ENCODE measurements at regions not wholly inside any gene's neighbourhood (a gene's known extent, or its start where the extent isn't known, plus 50 kb on each side); places are given as distances from the start of the nearest gene placed in this dataset.

DNA sequence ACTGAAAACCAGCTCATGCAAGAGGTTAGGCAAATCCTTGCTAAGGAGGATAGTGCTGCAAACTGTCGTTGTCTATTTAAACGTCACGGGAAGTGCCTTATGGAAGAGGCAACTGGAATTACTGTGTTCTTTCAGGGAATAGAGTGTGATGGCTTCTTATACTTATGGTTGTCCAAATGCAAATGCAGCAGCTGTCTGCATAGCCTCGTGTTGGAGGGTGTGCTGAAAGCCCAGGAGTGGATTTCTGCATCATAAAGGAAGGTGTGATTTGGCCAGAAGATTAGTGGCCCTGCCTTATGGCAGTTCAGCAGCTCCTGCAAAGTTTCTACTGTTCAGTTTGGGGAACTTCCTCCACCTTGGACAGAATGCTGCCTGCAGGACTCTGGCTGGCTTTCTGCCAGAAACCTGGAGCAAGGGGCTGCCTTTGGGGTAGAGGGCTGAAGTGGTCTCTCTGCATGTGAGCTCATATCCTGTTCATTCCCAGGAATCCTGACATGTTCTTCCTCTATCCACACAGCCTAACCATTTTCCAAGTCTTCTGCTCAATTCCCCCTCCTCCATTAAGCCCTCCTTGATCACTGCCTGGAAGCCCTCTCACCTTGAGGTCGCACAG, 321.2 kb upstream of the CXCR4 start:
- no TSS peak for BruUV-seq (replicated peaks)
- TF ChIP-seq, protein P1, sequence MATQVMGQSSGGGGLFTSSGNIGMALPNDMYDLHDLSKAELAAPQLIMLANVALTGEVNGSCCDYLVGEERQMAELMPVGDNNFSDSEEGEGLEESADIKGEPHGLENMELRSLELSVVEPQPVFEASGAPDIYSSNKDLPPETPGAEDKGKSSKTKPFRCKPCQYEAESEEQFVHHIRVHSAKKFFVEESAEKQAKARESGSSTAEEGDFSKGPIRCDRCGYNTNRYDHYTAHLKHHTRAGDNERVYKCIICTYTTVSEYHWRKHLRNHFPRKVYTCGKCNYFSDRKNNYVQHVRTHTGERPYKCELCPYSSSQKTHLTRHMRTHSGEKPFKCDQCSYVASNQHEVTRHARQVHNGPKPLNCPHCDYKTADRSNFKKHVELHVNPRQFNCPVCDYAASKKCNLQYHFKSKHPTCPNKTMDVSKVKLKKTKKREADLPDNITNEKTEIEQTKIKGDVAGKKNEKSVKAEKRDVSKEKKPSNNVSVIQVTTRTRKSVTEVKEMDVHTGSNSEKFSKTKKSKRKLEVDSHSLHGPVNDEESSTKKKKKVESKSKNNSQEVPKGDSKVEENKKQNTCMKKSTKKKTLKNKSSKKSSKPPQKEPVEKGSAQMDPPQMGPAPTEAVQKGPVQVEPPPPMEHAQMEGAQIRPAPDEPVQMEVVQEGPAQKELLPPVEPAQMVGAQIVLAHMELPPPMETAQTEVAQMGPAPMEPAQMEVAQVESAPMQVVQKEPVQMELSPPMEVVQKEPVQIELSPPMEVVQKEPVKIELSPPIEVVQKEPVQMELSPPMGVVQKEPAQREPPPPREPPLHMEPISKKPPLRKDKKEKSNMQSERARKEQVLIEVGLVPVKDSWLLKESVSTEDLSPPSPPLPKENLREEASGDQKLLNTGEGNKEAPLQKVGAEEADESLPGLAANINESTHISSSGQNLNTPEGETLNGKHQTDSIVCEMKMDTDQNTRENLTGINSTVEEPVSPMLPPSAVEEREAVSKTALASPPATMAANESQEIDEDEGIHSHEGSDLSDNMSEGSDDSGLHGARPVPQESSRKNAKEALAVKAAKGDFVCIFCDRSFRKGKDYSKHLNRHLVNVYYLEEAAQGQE (IDR thresholded peaks at IDR 0.05; ENCODE audit: insufficient read depth in 1 of 2, low read depth in 2 of 2, low read length in 1 of 2) = no peak
- TF ChIP-seq POLR2AphosphoS5 (IDR thresholded peaks at IDR 0.05; ENCODE audit: low read depth, low read length) = no peak
- no peak for TF ChIP-seq SIN3A (IDR thresholded peaks at IDR 0.05; ENCODE audit: borderline replicate concordance, insufficient read depth, low read depth, low read length)
- TF ChIP-seq TCF7L2 (IDR thresholded peaks at IDR 0.05; ENCODE audit: low read depth, low read length) = no peak
- TF ChIP-seq, protein P2, sequence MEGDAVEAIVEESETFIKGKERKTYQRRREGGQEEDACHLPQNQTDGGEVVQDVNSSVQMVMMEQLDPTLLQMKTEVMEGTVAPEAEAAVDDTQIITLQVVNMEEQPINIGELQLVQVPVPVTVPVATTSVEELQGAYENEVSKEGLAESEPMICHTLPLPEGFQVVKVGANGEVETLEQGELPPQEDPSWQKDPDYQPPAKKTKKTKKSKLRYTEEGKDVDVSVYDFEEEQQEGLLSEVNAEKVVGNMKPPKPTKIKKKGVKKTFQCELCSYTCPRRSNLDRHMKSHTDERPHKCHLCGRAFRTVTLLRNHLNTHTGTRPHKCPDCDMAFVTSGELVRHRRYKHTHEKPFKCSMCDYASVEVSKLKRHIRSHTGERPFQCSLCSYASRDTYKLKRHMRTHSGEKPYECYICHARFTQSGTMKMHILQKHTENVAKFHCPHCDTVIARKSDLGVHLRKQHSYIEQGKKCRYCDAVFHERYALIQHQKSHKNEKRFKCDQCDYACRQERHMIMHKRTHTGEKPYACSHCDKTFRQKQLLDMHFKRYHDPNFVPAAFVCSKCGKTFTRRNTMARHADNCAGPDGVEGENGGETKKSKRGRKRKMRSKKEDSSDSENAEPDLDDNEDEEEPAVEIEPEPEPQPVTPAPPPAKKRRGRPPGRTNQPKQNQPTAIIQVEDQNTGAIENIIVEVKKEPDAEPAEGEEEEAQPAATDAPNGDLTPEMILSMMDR (IDR thresholded peaks at IDR 0.05) = no peak
- no peaks in the 10 kb centered on the region for H3K36me3 ChIP-seq (ENCODE audit: control insufficient read depth, insufficient read depth, low read length)
- ATAC-seq (no peak), DNase-seq (ENCODE audit: low read depth, low spot score) (no peak)
- ChIA-PET POLR2A (no interaction called here), CTCF (no interaction called here)
- no peaks in the 10 kb centered on the region for H3K4me1 ChIP-seq (ENCODE audit: control insufficient read depth, insufficient read depth, low read length)
- no peak overlapping the region for H3K4me3 ChIP-seq (ENCODE audit: low read depth in 2 of 2, low read length in 2 of 2)
- H3K9me3 ChIP-seq (ENCODE audit: control insufficient read depth, insufficient read depth, low read depth, low read length) = no peaks in the 10 kb centered on the region
- intact Hi-C loops (cut with micrococcal nuclease; ENCODE audit: unreplicated experiment) = no loop called here
- no peak overlapping the region for H3K27ac ChIP-seq (ENCODE audit: low read length)
- peaks cover 3% of the 10 kb centered on the region; the same call in 1 of the 2 replicates for H3K27me3 ChIP-seq (ENCODE audit: control insufficient read depth, insufficient read depth, low read length)
- in situ Hi-C loops (cut with HindIII; ENCODE audit: low pct_unique_long_range_greater_than_20kb, low sequenced_read_pairs) = no loop called here

DNA sequence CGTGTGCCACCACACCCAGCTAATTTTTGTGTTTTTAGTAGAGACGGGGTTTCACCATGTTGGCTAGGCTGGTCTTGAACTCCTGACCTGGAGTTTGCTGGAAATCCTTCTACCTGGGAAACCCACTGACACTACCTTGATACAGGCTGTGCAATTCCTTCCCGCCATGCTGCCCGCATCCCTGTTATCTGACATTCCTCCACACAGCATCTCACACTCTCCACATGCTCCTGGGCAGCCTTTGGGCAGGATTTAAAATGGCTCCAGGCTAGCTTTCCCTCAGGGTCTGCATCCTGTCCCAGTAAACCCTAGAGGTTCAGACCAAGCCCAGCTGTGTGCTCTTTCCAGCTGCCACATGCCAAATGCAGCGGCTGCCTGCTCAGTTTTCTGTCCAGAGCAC, 319.5 kb upstream of the CXCR4 start:
- BruUV-seq (replicated peaks) = no TSS peak
- Histone ChIP-seq H3K4me1 (ENCODE audit: control insufficient read depth, insufficient read depth, low read length) (no peaks in the 10 kb centered on the region), H3K9me3 (ENCODE audit: control insufficient read depth, insufficient read depth, low read depth, low read length) (no peaks in the 10 kb centered on the region), H3K27me3 (ENCODE audit: control insufficient read depth, insufficient read depth, low read length) (no peaks in the 10 kb centered on the region), H3K27ac (ENCODE audit: low read length) (no peak overlapping the region), H3K36me3 (ENCODE audit: control insufficient read depth, insufficient read depth, low read length) (no peaks in the 10 kb centered on the region), H3K4me3 (ENCODE audit: low read depth in 2 of 2, low read length in 2 of 2) (no peak overlapping the region)
- ChIA-PET POLR2A (no interaction called here), CTCF (no interaction called here)
- TF ChIP-seq POLR2AphosphoS5 (IDR thresholded peaks at IDR 0.05; ENCODE audit: low read depth, low read length) (no peak), TCF7L2 (IDR thresholded peaks at IDR 0.05; ENCODE audit: low read depth, low read length) (no peak), SIN3A (IDR thresholded peaks at IDR 0.05; ENCODE audit: borderline replicate concordance, insufficient read depth, low read depth, low read length) (no peak)
- TF ChIP-seq, protein P1 (IDR thresholded peaks at IDR 0.05; ENCODE audit: insufficient read depth in 1 of 2, low read depth in 2 of 2, low read length in 1 of 2) = no peak
- TF ChIP-seq, protein P2 (IDR thresholded peaks at IDR 0.05) = no peak
- intact Hi-C loops (cut with micrococcal nuclease; ENCODE audit: unreplicated experiment) = no loop called here
- DNase-seq (ENCODE audit: low read depth, low spot score) = no peak
- in situ Hi-C loops (cut with HindIII; ENCODE audit: low pct_unique_long_range_greater_than_20kb, low sequenced_read_pairs) = no loop called here
- no peak for ATAC-seq
